H9 (cell line): ENCODE measurements at regions not wholly inside any gene's neighbourhood (a gene's known extent, or its start where the extent isn't known, plus 50 kb on each side); places are given as distances from the start of the nearest gene placed in this dataset.

Experiments
- DNase-seq: peaks from one replicate; pipeline ENCODE4 v3.0.0-alpha.2; 2017
- H2AFZ ChIP-seq: one replicate; pipeline ENCODE4 v1.6.1; 2013; ENCODE audit warnings: mild to moderate bottlenecking, low read length, control low read depth, moderate library complexity
- H2AK5ac ChIP-seq: 2 replicates; pipeline ENCODE4 v1.6.1; 2013; ENCODE audit warnings: low read length, control low read depth, mixed read lengths; ENCODE audit not compliant: insufficient read length
- H2BK120ac ChIP-seq: one replicate; pipeline ENCODE4 v1.6.1; 2013; ENCODE audit warnings: low read depth, mild to moderate bottlenecking, low read length, control low read depth, inconsistent platforms; ENCODE audit not compliant: poor library complexity, severe bottlenecking
- H2BK12ac ChIP-seq: 2 replicates; pipeline ENCODE4 v1.6.1; 2013; ENCODE audit warnings: low read length, control low read depth, mixed read lengths, low read depth; ENCODE audit not compliant: insufficient read length
- H2BK15ac ChIP-seq: 2 replicates; pipeline ENCODE4 v1.6.1; 2013; ENCODE audit warnings: low read depth, low read length, control low read depth
- H2BK20ac ChIP-seq: one replicate; pipeline ENCODE4 v1.6.1; 2013; ENCODE audit warnings: low read depth, mild to moderate bottlenecking, low read length, control low read depth, inconsistent platforms; ENCODE audit not compliant: poor library complexity, severe bottlenecking
- H2BK5ac ChIP-seq: 2 replicates; pipeline ENCODE4 v1.6.1; 2013; ENCODE audit warnings: low read length, control low read depth, mixed read lengths; ENCODE audit not compliant: insufficient read length
- H3K14ac ChIP-seq: 2 replicates; pipeline ENCODE4 v1.6.1; 2013; ENCODE audit warnings: low read length, control low read depth; ENCODE audit not compliant: insufficient read depth
- H3K18ac ChIP-seq: 2 replicates; pipeline ENCODE4 v1.6.1; 2013; ENCODE audit warnings: low read depth, mild to moderate bottlenecking, mixed read lengths, low read length, control low read depth; ENCODE audit not compliant: insufficient read length
- H3K23ac ChIP-seq: 2 replicates; pipeline ENCODE4 v1.6.1; 2013; ENCODE audit warnings: low read length, control low read depth, mixed read lengths, low read depth; ENCODE audit not compliant: insufficient read length
- H3K23me2 ChIP-seq: 2 replicates; pipeline ENCODE4 v1.6.1; 2013; ENCODE audit warnings: low read depth, mild to moderate bottlenecking, mixed read lengths, low read length, control low read depth; ENCODE audit not compliant: insufficient read length, poor library complexity, severe bottlenecking
- H3K27ac ChIP-seq: 2 replicates; pipeline ENCODE4 v1.5.1; 2013; ENCODE audit warnings: low read length, control low read depth, mixed read lengths, low read depth; ENCODE audit not compliant: insufficient read length
- H3K27me3 ChIP-seq: 2 replicates; pipeline ENCODE4 v1.6.1; 2013; ENCODE audit warnings: low read length, control low read depth, inconsistent platforms; ENCODE audit not compliant: insufficient read depth
- H3K4ac ChIP-seq: 2 replicates; pipeline ENCODE4 v1.6.1; 2013; ENCODE audit warnings: low read depth, mild to moderate bottlenecking, control low read depth, inconsistent platforms, low read length, moderate library complexity
- H3K4me1 ChIP-seq: 2 replicates; pipeline ENCODE4 v1.6.1; 2013; ENCODE audit warnings: low read length, control low read depth, inconsistent platforms; ENCODE audit not compliant: insufficient read depth
- H3K4me2 ChIP-seq: 2 replicates; pipeline ENCODE4 v1.6.1; 2013; ENCODE audit warnings: low read length, control low read depth, mixed read lengths; ENCODE audit not compliant: insufficient read length, insufficient read depth
- H3K56ac ChIP-seq: 2 replicates; pipeline ENCODE4 v1.6.1; 2013; ENCODE audit warnings: low read depth, mild to moderate bottlenecking, mixed read lengths, low read length, control low read depth; ENCODE audit not compliant: insufficient read length
- H3K79me1 ChIP-seq: 2 replicates; pipeline ENCODE4 v1.6.1; 2013; ENCODE audit warnings: low read depth, mild to moderate bottlenecking, moderate library complexity, low read length, control low read depth, inconsistent platforms; ENCODE audit not compliant: insufficient read depth, poor library complexity, severe bottlenecking
- H3K79me2 ChIP-seq: 2 replicates; pipeline ENCODE4 v1.6.1; 2013; ENCODE audit warnings: low read length, control low read depth, inconsistent platforms; ENCODE audit not compliant: insufficient read depth
- H3K9ac ChIP-seq: 2 replicates; pipeline ENCODE4 v1.6.1; 2013; ENCODE audit warnings: low read length, control low read depth, mixed read lengths; ENCODE audit not compliant: insufficient read length; ENCODE audit errors: extremely low read depth
- H3K9me3 ChIP-seq: one replicate; pipeline ENCODE4 v1.6.1; 2013; ENCODE audit warnings: low read depth, low read length, inconsistent platforms; ENCODE audit not compliant: control insufficient read depth
- H3T11ph ChIP-seq: one replicate; pipeline ENCODE4 v1.6.1; 2013; ENCODE audit warnings: mild to moderate bottlenecking, low read length, control low read depth, inconsistent platforms
- H4K20me1 ChIP-seq: one replicate; pipeline ENCODE4 v1.6.1; 2013; ENCODE audit not compliant: control insufficient read depth, insufficient read length, insufficient read depth
- H4K5ac ChIP-seq: 2 replicates; pipeline ENCODE4 v1.6.1; 2013; ENCODE audit warnings: low read depth, mild to moderate bottlenecking, mixed read lengths, low read length, control low read depth; ENCODE audit not compliant: insufficient read length
- H4K8ac ChIP-seq: replicated peaks from 2 replicates; pipeline ENCODE4 v1.6.1; 2013; ENCODE audit warnings: low read length, control low read depth, mixed read lengths, low read depth; ENCODE audit not compliant: insufficient read length
- H4K91ac ChIP-seq: 2 replicates; pipeline ENCODE4 v1.6.1; 2013; ENCODE audit warnings: low read depth, mild to moderate bottlenecking, moderate library complexity, mixed read lengths, low read length, control low read depth; ENCODE audit not compliant: insufficient read length
- H3K27ac Mint-ChIP-seq, 3 experiments: 2 replicates in 2 of 3; 3 replicates in 1 of 3; pipeline ENCODE4 v1.8.0; 2020 to 2021; ENCODE audit warnings: mixed read lengths in 3 of 3, mild to moderate bottlenecking in 1 of 3, moderate library complexity in 1 of 3
- H3K27me3 Mint-ChIP-seq: 2 replicates; pipeline ENCODE4 v1.8.0; 2021; ENCODE audit warnings: low read depth, mild to moderate bottlenecking, moderate library complexity, mixed read lengths
- H3K36me3 Mint-ChIP-seq, 3 experiments: 2 replicates in 2 of 3; 3 replicates in 1 of 3; pipeline ENCODE4 v1.8.0; 2020 to 2021; ENCODE audit warnings: low read depth in 3 of 3, mixed read lengths in 3 of 3; ENCODE audit not compliant: insufficient read depth in 1 of 3
- H3K4me1 Mint-ChIP-seq, 2 experiments: 2 replicates each; pipeline ENCODE4 v1.8.0; 2020; ENCODE audit warnings: mixed read lengths in 2 of 2
- H3K4me3 Mint-ChIP-seq, 2 experiments: 2 replicates in 1 of 2; 3 replicates in 1 of 2; pipeline ENCODE4 v1.8.0; 2020 to 2021; ENCODE audit warnings: mild to moderate bottlenecking in 2 of 2, mixed read lengths in 2 of 2, moderate library complexity in 1 of 2
- H3K9me3 Mint-ChIP-seq, 2 experiments: 2 replicates in 1 of 2; 3 replicates in 1 of 2; pipeline ENCODE4 v1.8.0; 2020; ENCODE audit warnings: mild to moderate bottlenecking in 2 of 2, mixed read lengths in 2 of 2, moderate library complexity in 1 of 2
- WGBS: extraction: QIAGEN DNeasy Blood & Tissue Kit; methylation state at CpG from one replicate; pipeline ENCODE4 v1.1.7; 2013; ENCODE audit warnings: missing lambda C conversion rate, low lambda C conversion rate, mixed read lengths; ENCODE audit not compliant: insufficient read length; ENCODE audit errors: extremely low coverage; 5-methylcytosine and 5-hydroxymethylcytosine counted together
- TF ChIP-seq, protein P1 (sequence below): fragments of 200-600 bp; sonication (generic); conservative IDR thresholded peaks from 3 replicates; pipeline ENCODE4 v1.8.0; 2021; ENCODE audit warnings: antibody characterized with exemption, mild to moderate bottlenecking

DNA sequence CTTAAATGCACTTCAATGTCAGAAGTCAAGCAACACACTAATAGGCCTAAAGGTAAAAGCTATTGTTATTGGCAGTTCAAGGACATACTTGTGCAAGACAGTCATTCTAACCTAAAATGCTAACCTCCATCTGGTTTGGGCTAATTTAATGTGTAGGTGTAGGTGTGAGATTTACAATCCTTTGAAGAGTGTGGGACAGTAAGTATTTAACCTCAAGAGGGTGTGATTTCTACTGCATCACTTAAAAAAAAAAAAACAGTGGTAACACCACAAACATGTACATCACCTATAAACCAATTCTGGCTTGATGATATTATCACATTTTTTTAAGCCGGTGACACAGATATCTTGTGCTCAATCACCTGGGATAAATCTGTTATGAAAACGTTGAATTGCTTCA is 127.5 kb upstream of the MEF2C start:
- H3K4me1 Mint-ChIP-seq, result peaks cover 17 to 31% of the 10 kb centered on the region in 2 experiments
- Histone ChIP-seq H3K18ac (no peak overlapping the region), H2BK20ac (no peak overlapping the region), H2BK5ac (no peak overlapping the region), H3K9me3 (no peaks in the 10 kb centered on the region), H2AK5ac (no peak overlapping the region), H3K14ac (no peak overlapping the region), H2BK15ac (no peak overlapping the region), H3K4me2 (no peak overlapping the region), H4K20me1 (no peaks in the 10 kb centered on the region), H3K23ac (no peak overlapping the region), H3K79me2 (no peaks in the 10 kb centered on the region), H4K91ac (no peak overlapping the region), H3T11ph (no peak overlapping the region), H2BK120ac (no peak overlapping the region), H3K56ac (no peak overlapping the region), H3K23me2 (no peaks in the 10 kb centered on the region), H3K27me3 (no peaks in the 10 kb centered on the region), H3K79me1 (no peaks in the 10 kb centered on the region), H3K9ac (no peak overlapping the region), H4K8ac (no peak overlapping the region), H3K27ac (no peak overlapping the region), H4K5ac (no peak overlapping the region), H3K4me1 (peaks cover 9% of the 10 kb centered on the region; the same call in 1 of the 2 replicates), H2BK12ac (no peak overlapping the region), H3K4ac (no peak overlapping the region), H2AFZ (no peak overlapping the region)
- H3K27me3 Mint-ChIP-seq, result no peaks in the 10 kb centered on the region
- no CpG with 5 or more reads among the region's 2 CpGs for WGBS
- H3K4me3 Mint-ChIP-seq, result no peak overlapping the region
- H3K27ac Mint-ChIP-seq, result no peak overlapping the region
- peaks cover 0 to 2% of the 10 kb centered on the region in 2 experiments; a peak in 1 of 5 replicates for H3K9me3 Mint-ChIP-seq
- no peak for DNase-seq
- H3K36me3 Mint-ChIP-seq, result no peaks in the 10 kb centered on the region; a peak in 1 of 7 replicates
- TF ChIP-seq, protein P1, sequence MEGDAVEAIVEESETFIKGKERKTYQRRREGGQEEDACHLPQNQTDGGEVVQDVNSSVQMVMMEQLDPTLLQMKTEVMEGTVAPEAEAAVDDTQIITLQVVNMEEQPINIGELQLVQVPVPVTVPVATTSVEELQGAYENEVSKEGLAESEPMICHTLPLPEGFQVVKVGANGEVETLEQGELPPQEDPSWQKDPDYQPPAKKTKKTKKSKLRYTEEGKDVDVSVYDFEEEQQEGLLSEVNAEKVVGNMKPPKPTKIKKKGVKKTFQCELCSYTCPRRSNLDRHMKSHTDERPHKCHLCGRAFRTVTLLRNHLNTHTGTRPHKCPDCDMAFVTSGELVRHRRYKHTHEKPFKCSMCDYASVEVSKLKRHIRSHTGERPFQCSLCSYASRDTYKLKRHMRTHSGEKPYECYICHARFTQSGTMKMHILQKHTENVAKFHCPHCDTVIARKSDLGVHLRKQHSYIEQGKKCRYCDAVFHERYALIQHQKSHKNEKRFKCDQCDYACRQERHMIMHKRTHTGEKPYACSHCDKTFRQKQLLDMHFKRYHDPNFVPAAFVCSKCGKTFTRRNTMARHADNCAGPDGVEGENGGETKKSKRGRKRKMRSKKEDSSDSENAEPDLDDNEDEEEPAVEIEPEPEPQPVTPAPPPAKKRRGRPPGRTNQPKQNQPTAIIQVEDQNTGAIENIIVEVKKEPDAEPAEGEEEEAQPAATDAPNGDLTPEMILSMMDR, result no peak
